Endometrium (tissue), 2 donors: ENCODE measurements at regions not wholly inside any gene's neighbourhood (a gene's known extent, or its start where the extent isn't known, plus 50 kb on each side); places are given as distances from the start of the nearest gene placed in this dataset.

Source experiments
- FAIRE-seq: peaks from 2 replicates; lab custom pipeline; 2012; peaks lifted over from hg19 to GRCh38; lab: Jason Lieb, UNC
- donor health status: control.
- donor health status: control.

DNA sequence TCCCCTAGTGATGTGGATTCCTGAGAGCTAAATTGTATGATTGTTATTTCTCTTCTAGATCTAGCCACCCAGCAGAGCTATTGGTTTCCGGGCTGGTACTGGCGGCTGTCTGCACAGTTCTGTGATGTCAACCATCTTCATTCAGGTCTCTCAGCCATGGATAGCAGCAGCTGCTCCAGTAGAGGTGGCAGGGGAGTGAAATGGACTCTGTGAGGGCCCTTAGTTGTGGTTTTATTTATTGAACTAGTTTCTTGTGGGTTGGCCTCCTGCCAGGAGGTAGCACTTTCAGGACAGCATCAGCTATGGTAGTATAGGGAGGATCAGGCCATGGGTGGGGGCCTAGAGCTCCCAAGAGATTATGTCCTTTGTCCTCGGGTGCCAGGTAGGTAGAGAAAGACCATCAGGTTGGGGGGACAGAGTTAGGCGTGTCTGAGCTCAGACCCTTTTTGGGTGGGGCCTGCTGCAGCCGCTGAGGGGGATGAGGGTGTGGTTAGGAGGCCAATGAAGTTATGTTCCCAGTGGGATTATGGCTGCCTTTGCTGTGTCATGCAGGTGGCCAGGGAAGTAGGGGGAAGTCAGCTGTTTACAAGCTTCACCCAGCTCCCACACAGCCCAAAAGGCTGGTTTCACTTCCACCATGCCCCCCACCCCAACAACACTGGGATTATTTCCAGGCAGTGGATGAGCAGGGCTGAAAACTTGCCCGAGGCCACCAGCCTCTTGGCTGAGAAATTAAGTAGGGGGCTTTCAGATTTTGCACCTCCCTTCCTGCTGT, 55.1 kb upstream of the RGS4 start:
- FAIRE-seq, result no peak

GRCh38 chr1:163006051-163006834, 62.9 kb upstream of the RGS4 start:
- FAIRE-seq, result no peak

DNA sequence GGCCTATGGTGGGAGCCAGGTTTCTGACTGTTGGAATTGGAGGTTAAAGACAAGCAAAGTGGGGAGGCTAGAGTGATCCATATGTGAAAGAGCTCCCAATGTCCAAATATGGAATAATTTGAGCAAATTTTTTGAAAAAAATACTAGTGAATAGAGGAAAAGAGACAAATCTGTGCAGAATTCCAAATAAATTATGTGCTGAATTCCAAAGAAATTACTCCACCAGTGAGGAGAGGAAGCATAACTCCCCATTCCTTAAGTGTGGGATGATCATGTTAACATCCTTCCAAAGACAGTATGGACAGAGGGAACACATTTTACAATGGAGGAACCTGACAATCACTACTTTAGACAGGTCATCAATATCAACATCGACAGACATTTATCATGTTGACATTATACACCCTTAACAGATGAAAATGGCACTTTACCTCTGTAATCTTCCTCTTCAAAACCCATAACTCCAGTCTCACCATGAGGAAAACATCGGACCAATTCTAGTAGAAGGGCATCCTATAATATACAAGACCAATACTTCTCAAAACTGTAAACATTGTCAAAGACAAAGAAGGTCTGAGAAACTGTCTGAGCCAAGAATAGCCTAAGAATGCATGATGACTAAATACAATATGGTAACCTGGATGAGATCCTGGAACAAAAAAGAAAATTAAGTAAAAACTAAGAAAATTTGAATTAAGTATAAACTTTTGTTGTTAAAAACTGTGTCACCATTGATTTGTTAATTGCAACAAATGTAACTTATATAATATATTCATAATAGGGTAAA, 71.5 kb upstream of the RGS4 start:
- no peak for FAIRE-seq

- FAIRE-seq, result no peak
These were observed 72.9 kb upstream of the RGS4 start for GRCh38 chr1:162996261-162996660.

DNA sequence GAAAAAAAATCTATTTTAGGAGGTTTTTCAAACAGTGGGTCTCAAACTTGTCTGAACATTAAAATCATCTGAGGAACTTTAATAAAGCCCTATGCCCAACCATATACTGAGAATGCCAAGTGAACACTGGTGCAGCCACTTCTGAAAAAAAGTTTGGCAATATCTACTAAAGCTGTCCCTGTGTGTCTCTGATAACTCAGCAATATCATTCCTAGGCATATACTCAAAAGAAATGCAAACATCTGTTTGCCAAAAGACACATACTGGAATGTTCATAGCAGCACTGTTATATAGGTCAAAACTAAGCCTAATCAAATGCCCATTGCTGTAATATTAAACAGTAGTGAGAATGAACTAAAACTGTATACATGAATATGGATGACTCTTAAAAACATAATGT, 74.2 kb upstream of the RGS4 start:
- FAIRE-seq, result no peak

GRCh38 chr1:162993846-162994245, 75.3 kb upstream of the RGS4 start:
- FAIRE-seq, result no peak

DNA sequence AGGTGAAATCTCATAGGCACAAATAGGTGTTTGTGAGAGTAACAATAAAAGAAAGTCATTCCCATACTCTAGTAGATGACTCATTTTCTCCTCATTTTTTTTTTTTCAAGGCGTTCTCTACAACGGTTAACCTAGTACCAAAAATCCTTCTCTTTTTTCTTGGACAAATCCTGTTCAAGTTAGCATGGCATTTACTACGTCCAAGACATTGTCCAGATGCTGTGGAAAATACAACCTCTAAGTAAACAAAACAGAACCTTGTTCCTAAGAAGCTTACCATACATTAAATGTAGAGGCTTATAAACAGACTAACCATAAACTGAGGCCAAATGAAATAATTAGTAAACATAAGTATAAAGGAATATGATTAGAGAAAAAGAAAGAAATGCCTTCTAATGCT, 76.2 kb upstream of the RGS4 start:
- FAIRE-seq, result no peak

- FAIRE-seq, result no peak
These were observed 77.7 kb upstream of the RGS4 start for GRCh38 chr1:162991444-162991843.

DNA sequence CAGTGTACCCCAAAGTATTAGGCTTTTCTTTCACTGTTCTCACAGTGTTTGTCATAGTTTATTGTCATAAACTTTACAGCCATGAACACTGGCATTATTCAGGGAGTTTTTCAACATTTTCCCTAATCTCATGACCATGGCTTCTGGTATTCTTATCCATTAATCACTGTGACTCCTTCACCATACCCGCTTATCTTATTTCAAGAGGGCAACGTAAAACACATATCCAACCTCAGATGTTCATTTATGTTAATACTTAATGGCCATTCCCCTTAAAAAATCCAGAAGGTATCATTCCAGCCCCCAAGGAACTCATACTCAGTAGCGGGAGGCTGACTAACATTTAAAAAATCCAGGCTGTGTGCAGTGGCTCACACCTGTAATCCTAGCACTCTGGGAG, 78.5 kb upstream of the RGS4 start:
- FAIRE-seq, result no peak

DNA sequence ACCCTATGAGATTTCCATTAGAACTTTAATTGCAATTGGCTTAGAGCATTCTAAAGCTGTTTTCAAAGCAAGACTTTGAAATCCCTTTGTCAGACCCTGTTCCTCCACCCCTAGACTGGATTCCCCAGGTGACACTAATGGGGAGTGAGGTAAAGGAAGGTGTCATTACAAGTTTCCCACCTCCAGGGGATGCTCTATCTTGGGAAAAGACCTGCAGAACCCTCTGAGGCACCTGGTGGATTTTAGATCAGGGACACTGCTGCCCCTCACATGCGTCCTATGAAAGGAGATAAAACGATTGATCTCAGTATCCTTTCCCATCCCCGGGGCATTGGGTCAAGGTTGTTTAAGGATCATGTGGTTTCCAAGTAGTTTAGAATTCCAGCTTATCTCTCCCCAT, 80.3 kb upstream of the RGS4 start:
- FAIRE-seq, result no peak

- no peak for FAIRE-seq
These were observed 81.3 kb upstream of the RGS4 start for GRCh38 chr1:162987866-162988265.

- FAIRE-seq, result no peak
These were observed 83.2 kb upstream of the RGS4 start for GRCh38 chr1:162985816-162986435.

- FAIRE-seq, result no peak
These were observed 84.5 kb upstream of the RGS4 start for GRCh38 chr1:162984699-162985098.

DNA sequence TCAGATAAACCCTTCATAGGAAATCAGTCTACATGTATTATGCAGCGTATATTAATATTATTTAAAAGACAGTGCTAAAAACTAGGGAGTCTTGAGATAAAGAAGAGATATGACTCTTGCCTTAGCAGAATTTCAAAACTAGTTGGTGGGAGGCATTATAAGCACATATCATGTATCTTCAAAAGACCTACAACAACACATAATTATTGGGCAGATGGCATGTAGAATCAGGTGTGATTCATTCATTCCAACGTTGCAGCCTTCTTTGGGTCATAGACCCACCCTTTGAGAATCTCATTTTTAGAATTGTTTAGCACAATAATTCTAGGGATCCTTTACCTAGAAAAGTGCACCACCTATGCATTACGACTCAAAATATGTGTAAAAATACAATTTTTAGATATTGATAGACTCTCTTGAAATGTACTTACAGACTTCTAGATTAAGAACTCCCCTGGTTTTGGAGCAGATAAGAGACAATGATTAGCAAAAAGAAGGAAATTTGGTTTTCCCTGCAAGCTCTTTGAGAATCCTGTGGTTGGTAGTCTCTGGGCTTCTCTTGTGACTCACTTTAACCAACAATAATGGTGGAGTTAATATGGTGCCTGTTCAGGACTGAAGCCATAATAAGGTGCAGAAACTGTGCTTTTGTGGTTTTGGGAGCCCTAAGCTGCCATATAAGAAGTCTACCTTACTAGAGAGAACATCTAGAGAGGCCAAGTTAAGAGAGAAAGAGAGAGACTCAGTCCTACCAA, 85.3 kb upstream of the RGS4 start:
- no peak for FAIRE-seq

GRCh38 chr1:162982364-162982763, 86.8 kb upstream of the RGS4 start:
- FAIRE-seq, result no peak

DNA sequence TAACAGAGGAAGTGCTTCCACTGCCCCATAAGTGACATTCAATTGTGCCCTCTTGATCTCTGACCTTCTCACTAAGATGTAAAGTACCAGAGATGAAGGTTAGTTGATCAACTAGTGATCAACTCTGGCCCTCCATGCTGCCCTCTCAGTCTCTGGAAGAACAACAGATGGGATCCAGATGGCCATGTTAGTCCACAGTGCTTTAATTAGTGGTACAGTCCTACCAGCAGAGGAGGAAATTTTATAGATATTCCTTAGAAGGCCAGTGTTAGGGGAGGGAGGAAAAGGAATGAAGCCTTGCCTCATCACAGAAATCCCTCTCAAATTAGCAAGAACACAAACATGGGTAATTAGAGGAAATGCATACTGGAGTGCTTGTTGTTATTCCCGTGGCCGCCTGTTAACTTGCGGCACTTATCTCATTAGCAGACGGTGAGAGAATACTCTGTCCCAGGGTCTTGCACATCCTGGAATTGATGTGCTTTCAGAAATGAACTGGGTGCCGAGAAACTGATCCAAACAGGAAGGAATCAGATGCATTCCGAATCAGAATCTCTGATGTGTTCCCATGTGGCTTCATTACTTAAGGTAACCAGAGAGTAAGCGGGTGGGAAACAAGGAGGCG, 91.1 kb upstream of the RGS4 start:
- peak; percentile 79 for FAIRE-seq

DNA sequence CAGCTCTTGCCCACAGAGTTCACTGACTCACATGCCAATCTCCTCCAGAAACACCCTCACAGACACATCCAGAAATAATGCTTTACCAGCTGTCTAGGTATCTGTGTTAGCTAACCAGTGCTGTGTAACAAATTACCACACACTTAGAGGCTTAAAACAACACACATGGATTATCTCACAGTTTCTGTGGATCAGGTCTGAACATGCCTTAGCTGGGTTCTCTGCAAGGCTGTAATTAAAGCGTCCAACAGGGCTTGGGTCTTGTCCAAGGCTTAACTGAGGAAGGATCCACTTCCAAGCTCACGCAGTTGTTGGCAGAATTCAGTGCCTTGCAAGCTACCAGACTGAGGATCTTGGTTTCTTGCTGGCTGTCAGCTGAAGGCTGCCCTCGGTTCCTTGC, 92.5 kb upstream of the RGS4 start:
- no peak for FAIRE-seq

GRCh38 chr1:162974810-162975209, 94.4 kb upstream of the RGS4 start:
- no peak for FAIRE-seq

DNA sequence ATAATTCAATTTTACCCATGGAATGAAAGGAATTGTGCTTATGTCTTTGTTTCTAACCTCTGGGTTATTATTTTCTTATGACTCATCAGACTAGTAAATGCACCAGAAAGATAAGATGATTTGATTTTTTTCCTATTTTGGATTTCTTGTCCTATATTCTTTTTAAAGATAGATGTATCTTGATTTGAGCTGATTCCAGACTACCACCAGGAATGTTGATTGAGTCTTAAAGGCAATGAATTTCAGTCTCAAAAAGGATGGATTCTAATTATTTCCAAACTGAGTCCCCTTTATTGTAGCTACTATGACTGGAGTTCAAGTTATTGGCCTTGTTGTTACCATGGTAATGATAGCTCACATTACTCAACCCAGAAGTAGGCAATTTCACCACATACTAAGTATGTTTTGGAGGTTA, 95.8 kb upstream of the RGS4 start:
- peak; percentile 33 for FAIRE-seq

DNA sequence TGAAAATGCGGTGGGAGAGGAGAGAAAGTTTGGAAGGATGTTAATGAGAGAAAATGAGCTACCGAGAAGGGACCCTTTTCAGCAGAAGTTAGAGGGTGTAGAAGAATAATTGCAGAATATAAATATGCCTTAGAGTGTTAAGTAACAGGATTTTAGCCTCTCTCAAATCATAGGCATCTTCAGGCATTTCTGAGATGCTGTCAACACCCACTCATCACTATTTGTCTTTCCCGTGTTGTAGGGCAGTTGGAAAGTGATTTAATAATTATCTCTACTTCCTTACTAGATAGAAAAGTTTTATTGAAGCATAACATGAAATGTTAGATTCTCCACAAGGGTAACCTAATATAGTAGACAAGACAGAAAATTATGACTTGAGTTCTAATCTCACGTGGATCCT, 96.4 kb upstream of the RGS4 start:
- FAIRE-seq, result no peak

DNA sequence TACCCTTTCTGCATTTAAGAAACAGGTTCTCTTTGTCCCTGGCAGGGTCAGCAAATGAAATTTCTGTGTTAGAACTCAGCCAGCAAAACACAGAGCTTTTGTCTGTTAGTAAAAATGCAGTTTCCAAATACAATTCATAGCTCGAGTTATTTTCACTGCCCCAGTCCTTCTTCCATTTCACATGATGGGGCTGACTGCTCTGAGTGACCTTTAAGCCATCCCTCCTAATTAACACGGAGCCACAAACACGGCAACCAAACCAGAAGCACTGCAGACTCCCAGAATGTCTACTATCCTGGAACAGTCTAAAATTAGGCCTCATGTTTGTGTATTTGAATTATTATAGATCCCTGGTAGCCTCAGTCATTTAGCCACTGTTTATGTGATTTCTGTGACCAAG, 99.1 kb upstream of the RGS4 start:
- FAIRE-seq, result no peak
